HCT116 (cell line): ENCODE measurements at regions not wholly inside any gene's neighbourhood (a gene's known extent, or its start where the extent isn't known, plus 50 kb on each side); places are given as distances from the start of the nearest gene placed in this dataset.
A peak's percentile ranks its signal among the peaks of the same experiment; 100 is the strongest.

ENCODE experiments used
- ATAC-seq: fragments of 200-7000 bp; cut with Tn5 transposase; 2 replicates; pipeline ENCODE4 v1.9.1; 2020; ENCODE audit warnings: mild to moderate bottlenecking, moderate library complexity
- BruUV-seq: library from RNA; stranded (reverse); fragments of 400-500 nt; replicated peaks from 2 replicates; lab custom pipeline; 2021; lab: Mats Ljungman, UMichigan
- CTCF ChIA-PET: fragments of 300-600 bp; sonication (Branson Sonifier 250); formaldehyde crosslinking; loops from one replicate; lab custom pipeline; 2021; ENCODE audit warnings: antibody characterized with exemption; lab: Charles Lee
- POLR2A ChIA-PET: fragments of 300-600, 350-600 bp; sonication (Branson Sonifier 250); formaldehyde crosslinking; loops from one replicate; lab custom pipeline; 2021; ENCODE audit warnings: antibody characterized with exemption; lab: Charles Lee
- RAD21 ChIA-PET, 2 experiments: fragments of 300-600 bp; sonication (Branson Sonifier 250); formaldehyde crosslinking; loops; one replicate each; lab custom pipeline; 2023; ENCODE audit warnings: low total read pairs in 2 of 2; ENCODE audit not compliant: uncharacterized antibody in 2 of 2, unreplicated experiment in 2 of 2, low non-redundant PET in 1 of 2; lab: Charles Lee
- DNase-seq: peaks from one replicate; pipeline ENCODE4 v3.0.0-alpha.2; 2010; ENCODE audit warnings: low read depth, low spot score
- H2AFZ ChIP-seq: fragments of 200-600 bp; shearing (Covaris generic), sonication (generic); 2 replicates; pipeline ENCODE4 v1.6.1; 2017; ENCODE audit warnings: low read depth, mixed run types, mixed read lengths, antibody characterized with exemption, low read length; ENCODE audit not compliant: poor library complexity, severe bottlenecking
- H3K27ac ChIP-seq: 2 replicates; pipeline ENCODE4 v1.5.1; 2012; ENCODE audit warnings: low read depth, low read length
- H3K27me3 ChIP-seq: fragments of 200-600 bp; sonication (generic); 2 replicates; pipeline ENCODE4 v1.6.1; 2016; ENCODE audit warnings: mixed run types, low read length, mixed read lengths; ENCODE audit not compliant: insufficient read depth
- H3K36me3 ChIP-seq, 2 experiments: fragments of 200-500 bp in 1 of 2; fragments of 200-600 bp in 1 of 2; sonication (Bioruptor generic) in 1 of 2; sonication (generic) in 1 of 2; 2 replicates each; pipeline versions ENCODE4 v1.5.1 to v1.6.1; 2014 to 2016; ENCODE audit warnings: low read length in 2 of 2, inconsistent platforms in 1 of 2, mixed read lengths in 1 of 2, mixed run types in 1 of 2; ENCODE audit not compliant: insufficient read depth in 2 of 2, control insufficient read depth in 1 of 2
- H3K4me1 ChIP-seq, 2 experiments: fragments of 200-600 bp in 1 of 2; sonication (generic) in 1 of 2; 2 replicates each; pipeline versions ENCODE4 v1.5.1 to v1.6.1; 2012 to 2017; ENCODE audit warnings: low read length in 2 of 2, inconsistent platforms in 1 of 2, mild to moderate bottlenecking in 1 of 2, mixed read lengths in 1 of 2, mixed run types in 1 of 2, moderate library complexity in 1 of 2; ENCODE audit not compliant: insufficient read depth in 2 of 2, control insufficient read depth in 1 of 2
- H3K4me2 ChIP-seq: fragments of 200-600 bp; sonication (generic); 2 replicates; pipeline ENCODE4 v1.6.1; 2017; ENCODE audit warnings: mixed run types, low read length, mixed read lengths
- H3K4me3 ChIP-seq, 2 experiments: fragments of 200-600 bp in 1 of 2; sonication (generic) in 1 of 2; replicated peaks in 1 of 2; 2 replicates each; pipeline ENCODE4 v1.5.1; 2011 to 2016; ENCODE audit warnings: low read length in 2 of 2, control low read depth in 1 of 2, low read depth in 1 of 2, mild to moderate bottlenecking in 1 of 2, mixed read lengths in 1 of 2, mixed run types in 1 of 2
- H3K79me2 ChIP-seq: fragments of 200-600 bp; sonication (generic); 2 replicates; pipeline ENCODE4 v1.6.1; 2017; ENCODE audit warnings: mild to moderate bottlenecking, mixed run types, low read length, moderate library complexity, mixed read lengths; ENCODE audit not compliant: insufficient read depth
- H3K9ac ChIP-seq: fragments of 200-600 bp; sonication (generic); 2 replicates; pipeline ENCODE4 v1.6.1; 2016; ENCODE audit warnings: low read length, mixed read lengths
- H3K9me2 ChIP-seq: fragments of 200-600 bp; sonication (generic), shearing (Covaris generic); 2 replicates; pipeline ENCODE4 v1.6.1; 2017; ENCODE audit warnings: mixed run types, mild to moderate bottlenecking, moderate library complexity; ENCODE audit not compliant: insufficient read depth
- H3K9me3 ChIP-seq, 2 experiments: fragments of 200-500 bp in 1 of 2; fragments of 200-600 bp in 1 of 2; sonication (Bioruptor generic) in 1 of 2; sonication (generic) in 1 of 2; 2 replicates each; pipeline ENCODE4 v1.6.1; 2014 to 2017; ENCODE audit warnings: low read length in 2 of 2, mixed read lengths in 2 of 2, inconsistent platforms in 1 of 2, low read depth in 1 of 2, mild to moderate bottlenecking in 1 of 2, mixed run types in 1 of 2, moderate library complexity in 1 of 2; ENCODE audit not compliant: control insufficient read depth in 1 of 2, insufficient read depth in 1 of 2
- H4K20me1 ChIP-seq: fragments of 200-600 bp; sonication (generic), shearing (Covaris generic); 2 replicates; pipeline ENCODE4 v1.6.1; 2017; ENCODE audit warnings: mixed run types, mild to moderate bottlenecking, moderate library complexity; ENCODE audit not compliant: insufficient read depth
- CBX3 ChIP-seq: IDR thresholded peaks from 2 replicates; pipeline ENCODE4 v1.6.1; 2012; ENCODE audit warnings: low read depth
- ELF1 ChIP-seq: IDR thresholded peaks from 2 replicates; pipeline ENCODE4 v1.6.1; 2012; ENCODE audit warnings: low read depth, borderline replicate concordance
- EZH2 ChIP-seq: fragments of 200-600 bp; sonication (generic); IDR thresholded peaks from 2 replicates; pipeline ENCODE4 v1.6.1; 2017; ENCODE audit warnings: antibody characterized with exemption, mixed run types
- EZH2phosphoT487 ChIP-seq: fragments of 200-600 bp; IDR thresholded peaks from 2 replicates; pipeline ENCODE4 v1.6.1; 2018; ENCODE audit warnings: antibody characterized with exemption, borderline replicate concordance
- FOSL1 ChIP-seq: IDR thresholded peaks from 2 replicates; pipeline ENCODE4 v1.6.1; 2012; ENCODE audit warnings: low read depth
- POLR2A ChIP-seq: IDR thresholded peaks from 2 replicates; pipeline ENCODE4 v1.7.0; 2011; ENCODE audit warnings: borderline replicate concordance; ENCODE audit not compliant: insufficient read depth, insufficient read length; ENCODE audit errors: extremely low read depth
- SP1 ChIP-seq: IDR thresholded peaks from 2 replicates; pipeline ENCODE4 v1.6.1; 2012; ENCODE audit warnings: low read depth
- YY1 ChIP-seq: IDR thresholded peaks from 2 replicates; pipeline ENCODE4 v1.6.1; 2011; ENCODE audit warnings: low read length, low read depth, moderate library complexity, mild to moderate bottlenecking; ENCODE audit not compliant: insufficient replicate concordance; ENCODE audit errors: extremely low read depth
- intact Hi-C: fragments of 100-400 bp; cut with micrococcal nuclease; formaldehyde crosslinking; loops from 2 replicates; pipeline ENCODE4 v1.10.0; 2022
- TF ChIP-seq, protein P1 (sequence below), 3 experiments: fragments of 200-600 bp in 1 of 3; sonication (generic) in 1 of 3; IDR thresholded peaks in 2 of 3; conservative IDR thresholded peaks in 1 of 3; 2 replicates each; pipeline ENCODE4 v1.5.1; 2012 to 2017; ENCODE audit warnings: low read depth in 2 of 3, low read length in 2 of 3, antibody characterized with exemption in 1 of 3, borderline replicate concordance in 1 of 3, control low read depth in 1 of 3, mild to moderate bottlenecking in 1 of 3, mixed read lengths in 1 of 3, mixed run types in 1 of 3, moderate library complexity in 1 of 3; ENCODE audit not compliant: insufficient read depth in 1 of 3
- TF ChIP-seq, protein P2 (sequence below): IDR thresholded peaks from 2 replicates; pipeline ENCODE4 v1.6.1; 2012
- TF ChIP-seq, protein P3 (sequence below): IDR thresholded peaks from 2 replicates; pipeline ENCODE4 v1.6.1; 2011; ENCODE audit warnings: mild to moderate bottlenecking, low read length, moderate library complexity; ENCODE audit not compliant: insufficient replicate concordance; ENCODE audit errors: extremely low read depth

- Histone ChIP-seq H2AFZ (peak overlapping the region; percentile 36), H3K4me1 (peaks cover 5 to 11% of the 10 kb centered on the region in 2 experiments; a peak in 3 of 4 replicates), H3K9ac (no peak overlapping the region), H4K20me1 (no peaks in the 10 kb centered on the region), H3K79me2 (no peaks in the 10 kb centered on the region), H3K4me2 (peak overlapping the region; percentile 44), H3K36me3 (no peaks in the 10 kb centered on the region), H3K9me3 (no peaks in the 10 kb centered on the region), H3K27me3 (no peaks in the 10 kb centered on the region), H3K9me2 (no peaks in the 10 kb centered on the region; the same call in 1 of the 2 replicates), H3K27ac (no peak overlapping the region), H3K4me3 (no peak overlapping the region)
- DNase-seq (peak; percentile 7), ATAC-seq (peak; percentile 87)
- TF ChIP-seq YY1 (no peak), CBX3 (no peak), EZH2phosphoT487 (no peak), POLR2A (no peak), SP1 (no peak), FOSL1 (no peak), ELF1 (no peak), EZH2 (no peak)
- TF ChIP-seq, protein P1, sequence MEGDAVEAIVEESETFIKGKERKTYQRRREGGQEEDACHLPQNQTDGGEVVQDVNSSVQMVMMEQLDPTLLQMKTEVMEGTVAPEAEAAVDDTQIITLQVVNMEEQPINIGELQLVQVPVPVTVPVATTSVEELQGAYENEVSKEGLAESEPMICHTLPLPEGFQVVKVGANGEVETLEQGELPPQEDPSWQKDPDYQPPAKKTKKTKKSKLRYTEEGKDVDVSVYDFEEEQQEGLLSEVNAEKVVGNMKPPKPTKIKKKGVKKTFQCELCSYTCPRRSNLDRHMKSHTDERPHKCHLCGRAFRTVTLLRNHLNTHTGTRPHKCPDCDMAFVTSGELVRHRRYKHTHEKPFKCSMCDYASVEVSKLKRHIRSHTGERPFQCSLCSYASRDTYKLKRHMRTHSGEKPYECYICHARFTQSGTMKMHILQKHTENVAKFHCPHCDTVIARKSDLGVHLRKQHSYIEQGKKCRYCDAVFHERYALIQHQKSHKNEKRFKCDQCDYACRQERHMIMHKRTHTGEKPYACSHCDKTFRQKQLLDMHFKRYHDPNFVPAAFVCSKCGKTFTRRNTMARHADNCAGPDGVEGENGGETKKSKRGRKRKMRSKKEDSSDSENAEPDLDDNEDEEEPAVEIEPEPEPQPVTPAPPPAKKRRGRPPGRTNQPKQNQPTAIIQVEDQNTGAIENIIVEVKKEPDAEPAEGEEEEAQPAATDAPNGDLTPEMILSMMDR (IDR thresholded peaks at IDR 0.05 in 2 of 3, conservative IDR thresholded peaks at IDR 0.05 in 1 of 3; ENCODE audit: borderline replicate concordance in 1 of 3, insufficient read depth in 1 of 3, low read depth in 2 of 3, low read length in 2 of 3): no peak
- TF ChIP-seq, protein P2, sequence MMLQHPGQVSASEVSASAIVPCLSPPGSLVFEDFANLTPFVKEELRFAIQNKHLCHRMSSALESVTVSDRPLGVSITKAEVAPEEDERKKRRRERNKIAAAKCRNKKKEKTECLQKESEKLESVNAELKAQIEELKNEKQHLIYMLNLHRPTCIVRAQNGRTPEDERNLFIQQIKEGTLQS: no peak
- TF ChIP-seq, protein P3, sequence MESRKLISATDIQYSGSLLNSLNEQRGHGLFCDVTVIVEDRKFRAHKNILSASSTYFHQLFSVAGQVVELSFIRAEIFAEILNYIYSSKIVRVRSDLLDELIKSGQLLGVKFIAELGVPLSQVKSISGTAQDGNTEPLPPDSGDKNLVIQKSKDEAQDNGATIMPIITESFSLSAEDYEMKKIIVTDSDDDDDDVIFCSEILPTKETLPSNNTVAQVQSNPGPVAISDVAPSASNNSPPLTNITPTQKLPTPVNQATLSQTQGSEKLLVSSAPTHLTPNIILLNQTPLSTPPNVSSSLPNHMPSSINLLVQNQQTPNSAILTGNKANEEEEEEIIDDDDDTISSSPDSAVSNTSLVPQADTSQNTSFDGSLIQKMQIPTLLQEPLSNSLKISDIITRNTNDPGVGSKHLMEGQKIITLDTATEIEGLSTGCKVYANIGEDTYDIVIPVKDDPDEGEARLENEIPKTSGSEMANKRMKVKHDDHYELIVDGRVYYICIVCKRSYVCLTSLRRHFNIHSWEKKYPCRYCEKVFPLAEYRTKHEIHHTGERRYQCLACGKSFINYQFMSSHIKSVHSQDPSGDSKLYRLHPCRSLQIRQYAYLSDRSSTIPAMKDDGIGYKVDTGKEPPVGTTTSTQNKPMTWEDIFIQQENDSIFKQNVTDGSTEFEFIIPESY: no peak
- BruUV-seq: no TSS peak
- POLR2A ChIA-PET: no interaction called here
- RAD21 ChIA-PET: no interaction called here
- intact Hi-C loops: no loop called here
- CTCF ChIA-PET: no interaction called here
Observed at GRCh38 chr6:141212296-141212695, 920.4 kb upstream of the GJE1 start.
